NCI-H2081 treated with DMSO at 0.1 percent for 48 hours (cell line): ENCODE measurements at regions not wholly inside any gene's neighbourhood (a gene's known extent, or its start where the extent isn't known, plus 50 kb on each side); places are given as distances from the start of the nearest gene placed in this dataset.

Experiments used
- DNase-seq: peaks from one replicate; lab custom pipeline; 2025; lab: John Stamatoyannopoulos, UW

GRCh38 chr1:239886266-239886665 is 205.4 kb upstream of the FMN2 start:
- no peak for DNase-seq

DNA sequence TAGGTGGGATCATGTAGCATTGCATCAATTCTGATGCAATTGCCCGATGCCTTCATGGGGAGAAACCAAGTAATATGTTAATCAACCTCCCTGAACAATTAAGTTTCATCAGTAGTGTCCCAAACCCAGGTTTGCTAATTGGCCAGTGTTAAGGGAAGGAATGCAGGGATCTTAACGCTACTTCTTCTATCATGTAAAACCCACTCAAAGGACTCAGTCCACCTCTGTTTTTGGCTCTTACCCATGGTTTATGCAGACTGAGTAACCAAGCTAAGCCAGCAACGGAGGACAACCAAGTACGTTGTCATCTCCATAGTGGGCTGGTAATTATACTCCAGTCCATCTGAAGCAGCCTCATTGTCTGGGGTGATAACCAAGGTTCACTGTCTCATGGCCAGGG is 203.0 kb upstream of the FMN2 start:
- DNase-seq = no peak

- DNase-seq = no peak
Observed at GRCh38 chr1:239891621-239892358, 199.9 kb upstream of the FMN2 start.

- no peak for DNase-seq
Observed at GRCh38 chr1:239892602-239893001, 199.1 kb upstream of the FMN2 start.

- no peak for DNase-seq
Observed at GRCh38 chr1:239893127-239893731, 198.5 kb upstream of the FMN2 start.

DNA sequence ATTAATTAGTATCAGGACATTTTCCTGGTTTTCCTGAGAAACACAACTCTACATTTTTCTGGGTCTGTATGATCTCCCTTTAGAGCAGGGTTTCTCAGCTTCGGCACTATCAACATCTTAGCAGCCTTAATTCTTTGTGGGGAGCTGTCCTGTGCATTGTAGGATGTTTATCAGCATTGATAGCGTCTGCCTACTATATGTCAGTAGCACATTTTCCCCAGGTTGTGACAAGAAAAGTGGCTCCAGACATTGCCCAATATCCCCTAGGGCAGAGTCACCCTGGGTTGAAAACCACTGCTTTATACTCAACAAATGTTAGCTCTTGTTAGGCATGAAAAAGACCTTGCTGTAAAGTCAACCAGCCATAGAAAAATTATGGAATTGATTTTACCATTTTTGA is 195.1 kb upstream of the FMN2 start:
- no peak for DNase-seq

GRCh38 chr1:239896980-239897379 is 194.7 kb upstream of the FMN2 start:
- DNase-seq = no peak

DNA sequence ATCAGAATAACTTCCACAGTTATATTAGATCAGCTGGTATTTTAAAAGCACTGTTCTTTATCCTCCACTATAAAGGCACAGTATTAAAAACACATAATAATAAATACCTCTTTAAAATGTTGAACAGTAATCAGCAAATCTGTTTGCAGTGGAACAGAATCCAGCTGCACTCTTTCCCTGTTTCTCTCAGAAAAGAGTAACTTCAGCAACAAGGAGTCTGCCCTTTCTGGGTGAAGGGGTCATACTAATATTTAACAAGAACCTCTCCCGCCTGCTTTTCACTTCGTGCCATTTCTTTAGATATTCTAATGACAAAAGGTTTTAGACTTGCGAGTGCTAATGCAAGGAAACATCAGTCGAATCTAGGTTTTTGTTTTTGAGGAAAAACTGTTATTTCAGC is 194.2 kb upstream of the FMN2 start:
- no peak for DNase-seq

- DNase-seq = peak; percentile 74
Observed at GRCh38 chr1:239898062-239898730, 193.5 kb upstream of the FMN2 start.

- DNase-seq = no peak
Observed at GRCh38 chr1:239899747-239900146, 191.9 kb upstream of the FMN2 start.

DNA sequence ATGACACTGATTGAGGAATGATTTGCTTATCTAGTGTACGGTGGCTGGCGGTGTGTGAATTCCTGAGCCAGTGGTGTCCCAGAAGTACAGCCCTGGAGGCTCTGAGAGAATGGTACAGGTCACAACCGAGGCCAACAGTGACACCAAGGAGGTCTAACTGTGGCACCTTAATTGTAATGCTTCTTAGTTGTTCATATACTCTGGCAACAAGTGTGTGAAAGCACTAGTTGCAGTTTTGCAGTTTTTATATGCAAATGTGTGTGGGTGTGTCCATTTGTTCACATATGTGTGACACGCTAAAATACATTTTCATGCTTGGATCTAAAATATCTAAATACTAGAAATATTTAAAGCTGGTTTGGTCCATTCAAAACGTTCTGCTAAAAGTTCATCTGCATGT is 185.3 kb upstream of the FMN2 start:
- no peak for DNase-seq

GRCh38 chr1:239909898-239910297 is 181.8 kb upstream of the FMN2 start:
- DNase-seq = no peak

- DNase-seq = no peak
Observed at GRCh38 chr1:239912471-239912870, 179.2 kb upstream of the FMN2 start.

- no peak for DNase-seq
Observed at GRCh38 chr1:239913141-239913585, 178.5 kb upstream of the FMN2 start.

DNA sequence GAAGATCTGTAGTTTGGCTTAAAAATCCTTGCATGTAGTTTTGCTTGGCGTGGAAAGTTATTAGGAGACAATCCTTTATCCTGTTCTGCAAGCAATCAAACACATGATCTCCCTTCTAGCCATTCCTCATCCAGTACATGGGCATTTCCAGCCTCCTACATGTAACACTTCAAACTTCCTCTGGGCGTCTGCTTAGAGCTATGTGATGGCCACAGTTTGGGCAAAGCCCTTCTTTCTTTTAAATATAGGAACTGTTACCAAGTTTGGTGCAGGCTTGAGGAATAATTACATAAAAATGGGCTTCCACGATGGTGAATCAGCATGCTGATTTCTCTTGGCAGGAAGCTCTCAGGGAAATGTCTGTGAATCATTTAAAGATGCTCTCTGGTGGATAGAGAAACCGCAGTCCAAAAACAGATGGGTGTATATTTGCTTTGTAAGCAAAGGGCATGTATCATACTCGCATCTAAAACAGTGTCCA is 176.9 kb upstream of the FMN2 start:
- DNase-seq = no peak

- DNase-seq = no peak
Observed at GRCh38 chr1:239918634-239919033, 173.0 kb upstream of the FMN2 start.

DNA sequence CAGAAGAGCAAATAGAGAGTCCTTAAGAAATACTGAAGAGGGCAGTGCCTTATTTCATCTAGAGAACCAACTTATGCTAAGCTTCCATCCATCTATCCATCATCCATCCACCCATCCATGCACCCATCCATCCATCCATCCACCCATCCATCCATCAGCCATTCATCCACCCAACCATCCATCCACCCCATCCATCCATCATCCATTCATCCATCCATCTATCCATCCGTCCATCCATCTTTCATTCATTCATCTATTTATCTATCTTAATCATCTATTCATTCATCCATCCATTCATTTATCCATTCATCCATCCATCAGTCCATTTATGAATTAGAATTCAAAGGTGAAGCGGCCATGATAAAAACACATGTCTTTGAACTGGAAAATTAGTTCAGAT is 171.5 kb upstream of the FMN2 start:
- no peak for DNase-seq

DNA sequence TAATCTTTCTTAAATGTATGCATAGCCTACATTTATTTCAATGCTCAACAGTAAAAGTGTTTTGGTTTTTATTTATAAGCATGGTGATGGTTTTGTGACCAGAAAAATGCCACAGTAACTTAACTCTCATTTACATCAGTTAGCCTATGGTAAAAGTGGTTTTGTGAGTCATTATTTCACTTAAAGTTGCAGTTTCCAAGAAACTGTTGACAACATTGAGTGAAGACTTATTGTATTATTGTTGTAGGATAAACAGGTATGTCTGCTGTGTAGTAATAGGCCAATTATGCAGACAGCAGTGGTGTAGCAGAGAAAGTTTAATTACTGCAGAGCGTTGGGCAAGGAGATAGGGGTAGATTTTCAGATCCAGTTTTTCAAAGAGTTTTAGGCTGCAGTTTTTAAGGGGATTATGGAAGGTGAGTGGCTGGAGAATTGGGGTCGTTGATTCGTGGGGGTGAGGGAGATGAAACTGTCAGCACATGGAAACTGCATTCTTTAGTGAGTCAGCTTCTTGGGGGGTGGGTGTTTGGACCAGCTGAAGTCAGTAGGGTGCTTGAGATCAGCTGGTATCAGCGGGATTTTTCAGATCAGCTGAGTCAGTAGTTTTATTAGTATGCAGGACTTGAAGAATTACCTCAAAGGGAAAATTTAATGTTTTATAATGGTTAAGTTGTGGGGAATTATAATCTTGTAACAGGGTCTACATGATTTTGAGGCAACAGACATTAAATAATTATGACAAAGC is 168.7 kb upstream of the FMN2 start:
- DNase-seq = no peak

DNA sequence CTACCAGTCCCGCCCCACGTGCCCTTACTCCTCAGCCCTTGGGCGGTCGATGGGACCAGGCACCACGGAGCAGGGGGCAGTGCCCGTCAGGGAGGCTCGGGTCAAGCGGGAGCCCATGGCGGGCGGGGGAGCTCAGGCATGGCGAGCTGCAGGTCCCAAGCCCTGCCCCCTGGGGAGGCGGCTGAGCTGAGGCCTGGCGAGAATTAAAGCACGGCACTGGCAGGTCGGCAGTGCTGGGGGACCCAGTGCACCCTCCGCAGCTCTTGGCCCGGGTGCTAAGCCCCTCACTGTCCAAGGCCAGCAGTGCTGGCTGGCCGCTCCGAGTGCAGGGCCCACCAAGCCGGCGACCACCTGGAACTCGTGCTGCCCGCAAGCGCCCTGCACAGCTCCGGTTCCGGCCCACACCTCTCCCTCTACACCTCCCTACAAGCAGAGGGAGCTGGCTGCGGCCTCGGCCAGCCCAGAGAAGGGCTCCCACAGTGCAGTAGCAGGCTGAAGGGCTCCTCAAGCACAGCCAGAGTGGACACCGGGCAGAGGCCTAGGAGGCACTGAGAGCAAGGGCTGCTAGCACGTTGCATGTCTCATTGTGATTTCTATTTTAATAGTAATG is 166.8 kb upstream of the FMN2 start:
- DNase-seq = no peak

- no peak for DNase-seq
Observed at GRCh38 chr1:239926184-239926583, 165.5 kb upstream of the FMN2 start.

DNA sequence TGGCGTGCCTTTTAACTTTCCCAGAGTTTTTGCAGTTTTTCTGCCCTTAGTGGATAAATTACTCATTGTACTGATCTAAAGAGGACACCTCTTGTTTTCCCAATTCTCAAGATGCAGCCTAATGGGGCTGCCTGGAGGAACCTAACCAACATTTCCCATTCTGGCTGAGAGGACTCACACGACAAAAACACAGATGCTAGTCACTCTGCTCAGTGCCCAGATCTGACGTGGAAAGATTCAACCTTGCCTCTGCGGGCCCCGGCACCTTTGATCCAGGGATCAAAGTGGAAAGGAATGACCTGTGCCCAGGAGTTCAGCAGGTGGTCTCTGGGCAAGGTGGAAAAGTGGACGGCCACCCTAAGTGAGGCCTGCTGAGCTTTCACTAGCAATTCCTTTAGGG is 162.4 kb upstream of the FMN2 start:
- no peak for DNase-seq

DNA sequence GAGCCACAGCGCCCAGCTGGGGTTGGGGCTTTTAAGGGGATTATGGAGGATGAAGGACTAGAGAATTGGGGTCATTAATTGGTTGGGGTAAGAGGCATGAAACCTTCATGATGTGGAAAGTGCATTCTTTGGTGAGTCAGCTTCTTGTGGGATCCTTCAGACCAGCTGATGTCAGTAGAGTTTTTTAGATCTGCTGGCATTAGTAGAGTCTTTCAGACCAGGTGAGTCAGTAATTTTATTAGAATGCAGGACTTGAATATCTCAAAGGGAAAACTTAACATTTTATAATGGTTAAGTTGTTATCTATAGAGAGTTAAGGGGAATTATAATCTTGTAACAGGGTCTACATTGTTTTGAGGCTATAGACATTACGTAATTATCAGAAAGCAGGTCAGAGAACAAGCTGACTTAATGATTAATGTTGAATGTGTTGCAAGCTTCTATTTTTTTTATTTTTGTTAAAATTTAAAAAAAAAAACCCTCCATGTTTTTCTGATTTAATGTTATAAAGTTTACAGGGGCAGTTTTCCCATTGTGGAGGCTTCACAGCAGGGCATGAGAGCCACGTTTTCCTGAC is 160.9 kb upstream of the FMN2 start:
- no peak for DNase-seq
